Endothelial cell of umbilical vein (primary cell): ENCODE measurements at regions not wholly inside any gene's neighbourhood (a gene's known extent, or its start where the extent isn't known, plus 50 kb on each side); places are given as distances from the start of the nearest gene placed in this dataset.

Source experiments
- BruUV-seq: library from RNA; stranded (reverse); fragments of 400-500 nt; replicated peaks from 2 replicates; lab custom pipeline; 2021; lab: Mats Ljungman, UMichigan
- CTCF ChIA-PET: fragments of 300-600, 350-600 bp; sonication (Branson Sonifier 250); formaldehyde crosslinking; loops from one replicate; lab custom pipeline; 2021; ENCODE audit warnings: antibody characterized with exemption, inconsistent platforms; lab: Charles Lee
- POLR2A ChIA-PET: fragments of 300-600, 350-600 bp; sonication (Branson Sonifier 250); formaldehyde crosslinking; loops from one replicate; lab custom pipeline; 2021; ENCODE audit warnings: antibody characterized with exemption, inconsistent platforms; lab: Charles Lee
- DNase-seq: peaks from one replicate; pipeline ENCODE4 v3.0.0-alpha.2; 2011; ENCODE audit warnings: low read depth, low spot score
- FAIRE-seq: peaks from 2 replicates; lab custom pipeline; 2011; peaks lifted over from hg19 to GRCh38; lab: Jason Lieb, UNC
- H2AFZ ChIP-seq: 2 replicates; pipeline ENCODE4 v1.6.0; 2012; ENCODE audit warnings: low read depth, low read length, control low read depth, inconsistent platforms
- H3K27ac ChIP-seq: 2 replicates; pipeline ENCODE4 v1.5.1; 2011; ENCODE audit warnings: low read depth, mild to moderate bottlenecking, control low read depth, low read length, moderate library complexity; ENCODE audit not compliant: insufficient read depth
- H3K27me3 ChIP-seq, 2 experiments: 2 replicates each; pipeline versions ENCODE4 v1.6.0 to v1.6.1; 2011; ENCODE audit warnings: low read length in 2 of 2, mixed read lengths in 1 of 2; ENCODE audit not compliant: control insufficient read depth in 2 of 2, insufficient read depth in 2 of 2
- H3K36me3 ChIP-seq, 2 experiments: 2 replicates in 1 of 2; 3 replicates in 1 of 2; pipeline ENCODE4 v1.5.1; 2011; ENCODE audit warnings: low read length in 2 of 2, mild to moderate bottlenecking in 1 of 2, moderate library complexity in 1 of 2; ENCODE audit not compliant: control insufficient read depth in 2 of 2, insufficient read depth in 2 of 2; ENCODE audit errors: extremely low read depth in 1 of 2
- H3K4me1 ChIP-seq: 3 replicates; pipeline ENCODE4 v1.5.1; 2011; ENCODE audit warnings: mild to moderate bottlenecking, low read length; ENCODE audit not compliant: control insufficient read depth, insufficient read depth; ENCODE audit errors: extremely low read depth
- H3K4me2 ChIP-seq: 2 replicates; pipeline ENCODE4 v1.6.1; 2011; ENCODE audit warnings: low read length, control low read depth, mixed read lengths; ENCODE audit not compliant: insufficient read depth
- H3K4me3 ChIP-seq, 3 experiments: fragments of 200-600 bp in 1 of 3; sonication (generic), shearing (Covaris generic) in 1 of 3; replicated peaks in 1 of 3; 2 replicates each; pipeline ENCODE4 v1.5.1; 2011 to 2016; ENCODE audit warnings: control low read depth in 3 of 3, low read length in 3 of 3, mild to moderate bottlenecking in 2 of 3, inconsistent platforms in 1 of 3, low read depth in 1 of 3, moderate library complexity in 1 of 3; ENCODE audit not compliant: insufficient read depth in 1 of 3
- H3K79me2 ChIP-seq: 2 replicates; pipeline ENCODE4 v1.6.0; 2012; ENCODE audit warnings: low read length, inconsistent platforms; ENCODE audit not compliant: control insufficient read depth, insufficient read depth
- H3K9ac ChIP-seq: replicated peaks from 2 replicates; pipeline ENCODE3; 2011; ENCODE audit warnings: low read length, control low read depth; ENCODE audit not compliant: insufficient read depth; ENCODE audit errors: extremely low read depth
- H3K9me1 ChIP-seq: replicated peaks from 3 replicates; pipeline ENCODE4 v1.6.0; 2011; ENCODE audit warnings: mild to moderate bottlenecking, low read length; ENCODE audit not compliant: control insufficient read depth, insufficient read depth; ENCODE audit errors: extremely low read depth
- H3K9me3 ChIP-seq: replicated peaks from 2 replicates; pipeline ENCODE4 v1.5.1; 2012; ENCODE audit warnings: low read length, inconsistent platforms; ENCODE audit not compliant: control insufficient read depth, insufficient read depth
- H4K20me1 ChIP-seq: replicated peaks from 2 replicates; pipeline ENCODE3; 2011; ENCODE audit warnings: mild to moderate bottlenecking, low read length; ENCODE audit not compliant: control insufficient read depth, insufficient read depth; ENCODE audit errors: extremely low read depth
- CTCF ChIP-seq, 2 donors: IDR thresholded peaks; 1 replicate in 1 of 2; 2 replicates in 1 of 2; pipeline ENCODE4 v1.5.1; 2011; ENCODE audit warnings: low read length in 2 of 2, mild to moderate bottlenecking in 2 of 2, moderate library complexity in 2 of 2, control low read depth in 1 of 2, inconsistent platforms in 1 of 2, low read depth in 1 of 2; ENCODE audit not compliant: insufficient read depth in 1 of 2; ENCODE audit errors: extremely low read depth in 1 of 2
- EZH2 ChIP-seq: IDR thresholded peaks from 2 replicates; pipeline ENCODE4 v1.6.1; 2012; ENCODE audit warnings: borderline replicate concordance, low read depth, mild to moderate bottlenecking, moderate library complexity, low read length, inconsistent platforms; ENCODE audit not compliant: severe bottlenecking
- FOS ChIP-seq: IDR thresholded peaks from 2 replicates; pipeline ENCODE4 v1.6.1; 2011; ENCODE audit warnings: mild to moderate bottlenecking, low read length, moderate library complexity, borderline replicate concordance; ENCODE audit not compliant: insufficient read depth
- GATA2 ChIP-seq: IDR thresholded peaks from 2 replicates; pipeline ENCODE4 v1.7.0; 2011; ENCODE audit warnings: low read depth, mild to moderate bottlenecking, moderate library complexity, mixed read lengths, low read length; ENCODE audit not compliant: insufficient read length, insufficient read depth
- JUN ChIP-seq: IDR thresholded peaks from 2 replicates; pipeline ENCODE4 v1.6.1; 2011; ENCODE audit warnings: borderline replicate concordance, low read depth; ENCODE audit not compliant: insufficient read length, insufficient read depth
- MAX ChIP-seq: IDR thresholded peaks from 2 replicates; pipeline ENCODE4 v1.6.1; 2011; ENCODE audit not compliant: insufficient read depth, insufficient read length
- MYC ChIP-seq: IDR thresholded peaks from one replicate; pipeline ENCODE4 v1.6.1; 2011; ENCODE audit warnings: mild to moderate bottlenecking, low read depth, low read length
- POLR2A ChIP-seq: IDR thresholded peaks from 2 replicates; pipeline ENCODE4 v1.6.1; 2012; ENCODE audit warnings: low read depth, mild to moderate bottlenecking, control low read depth, low read length
- POLR2AphosphoS5 ChIP-seq: IDR thresholded peaks from 2 replicates; pipeline ENCODE4 v1.6.1; 2012; ENCODE audit warnings: low read depth, mild to moderate bottlenecking, control low read depth, low read length, moderate library complexity; ENCODE audit not compliant: insufficient read depth
- dilution Hi-C: fragments of 300-500 bp; cut with MboI; formaldehyde crosslinking; loops from one replicate; pipeline ENCODE4 v1.15.0; 2019; ENCODE audit warnings: low sequenced_read_pairs; ENCODE audit not compliant: extremely low pct_ligation_motif_present
- intact Hi-C: fragments of 100-400 bp; cut with micrococcal nuclease; formaldehyde crosslinking; loops from one replicate; pipeline ENCODE4 v1.10.0; 2022

GRCh38 chr7:119900996-119901672, 371.8 kb upstream of the KCND2 start:
- Histone ChIP-seq H3K9me1 (no peaks in the 10 kb centered on the region), H3K9ac (no peak overlapping the region), H3K36me3 (no peaks in the 10 kb centered on the region), H3K4me2 (no peak overlapping the region), H3K27me3 (no peaks in the 10 kb centered on the region), H3K9me3 (no peaks in the 10 kb centered on the region), H4K20me1 (no peaks in the 10 kb centered on the region), H2AFZ (no peak overlapping the region), H3K4me3 (no peak overlapping the region), H3K27ac (no peak overlapping the region), H3K79me2 (no peaks in the 10 kb centered on the region), H3K4me1 (no peaks in the 10 kb centered on the region)
- CTCF ChIA-PET, result no interaction called here
- dilution Hi-C loops (no loop called here), intact Hi-C loops (no loop called here)
- DNase-seq (no peak), FAIRE-seq (no peak)
- POLR2A ChIA-PET, result no interaction called here
- TF ChIP-seq GATA2 (no peak), POLR2A (no peak), MAX (no peak), JUN (no peak), FOS (no peak), CTCF (IDR thresholded peaks at IDR 0.05; ENCODE audit: extremely low read depth in 1 of 2, insufficient read depth in 1 of 2, low read depth in 1 of 2, low read length in 2 of 2) (no peak), MYC (no peak), EZH2 (no peak), POLR2AphosphoS5 (no peak)
- BruUV-seq, result no TSS peak
